ENCODE measurements at regions not wholly inside any gene's neighbourhood (a gene's known extent, or its start where the extent isn't known, plus 50 kb on each side); places are given as distances from the start of the nearest gene placed in this dataset.

DNA sequence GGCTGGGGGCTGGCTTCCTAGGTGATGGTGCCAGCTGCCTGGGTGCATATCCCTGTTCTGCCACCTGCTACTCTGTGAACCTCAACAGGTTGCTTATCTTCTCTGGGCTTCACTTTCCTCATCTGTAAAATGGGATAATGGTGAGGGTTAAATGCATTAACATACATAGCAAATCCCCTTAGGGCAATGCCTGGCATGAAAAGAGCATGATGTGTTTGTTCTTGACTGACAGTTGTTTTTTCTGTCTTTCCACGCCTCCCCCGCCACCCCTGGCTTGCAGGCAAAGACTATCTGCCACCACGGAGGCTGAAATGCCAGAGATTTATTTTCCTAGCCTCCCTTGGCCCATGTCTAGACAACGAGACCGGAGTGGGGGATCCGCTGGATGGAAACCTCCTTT lies 280.5 kb downstream of the NSG2 start:
- no peaks in the 10 kb centered on the region for H3K9me3 ChIP-seq (ENCODE audit: control insufficient read depth in 4 of 4, low read length in 3 of 4)
- no peak overlapping the region for H3K27ac ChIP-seq (ENCODE audit: low read depth in 1 of 2, low read length in 2 of 2)
- no peak overlapping the region for H3K4me3 ChIP-seq (ENCODE audit: low read depth in 1 of 3, low read length in 3 of 3)
- H3K4me1 ChIP-seq (ENCODE audit: control insufficient read depth in 4 of 4, insufficient read depth in 4 of 4, low read length in 3 of 4): no peaks in the 10 kb centered on the region
- H3K36me3 ChIP-seq (ENCODE audit: control insufficient read depth in 4 of 4, insufficient read depth in 3 of 4, low read depth in 1 of 4, low read length in 3 of 4): no peaks in the 10 kb centered on the region
- DNase-seq (ENCODE audit: low spot score): no peak
- TF ChIP-seq CTCF (IDR thresholded peaks at IDR 0.05; ENCODE audit: low read depth, low read length, missing input control) (no peak), JUND (IDR thresholded peaks at IDR 0.05) (no peak), FOXA1 (IDR thresholded peaks at IDR 0.05) (no peak), ATF3 (IDR thresholded peaks at IDR 0.05) (no peak), HNF4A (conservative IDR thresholded peaks at IDR 0.05) (no peak), YY1 (IDR thresholded peaks at IDR 0.05) (no peak), TAF1 (conservative IDR thresholded peaks at IDR 0.05) (no peak), RAD21 (IDR thresholded peaks at IDR 0.05) (no peak), NR2F2 (IDR thresholded peaks at IDR 0.05) (no peak), EGR1 (IDR thresholded peaks at IDR 0.05; ENCODE audit: low read depth in 2 of 2) (no peak), RXRA (IDR thresholded peaks at IDR 0.05) (no peak), GABPA (IDR thresholded peaks at IDR 0.05 in 1 of 2, conservative IDR thresholded peaks at IDR 0.05 in 1 of 2) (no peak), FOXA2 (IDR thresholded peaks at IDR 0.05) (no peak), SP1 (IDR thresholded peaks at IDR 0.05) (no peak)
- TF ChIP-seq, protein P1, sequence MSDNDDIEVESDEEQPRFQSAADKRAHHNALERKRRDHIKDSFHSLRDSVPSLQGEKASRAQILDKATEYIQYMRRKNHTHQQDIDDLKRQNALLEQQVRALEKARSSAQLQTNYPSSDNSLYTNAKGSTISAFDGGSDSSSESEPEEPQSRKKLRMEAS (IDR thresholded peaks at IDR 0.05): no peak
- peaks cover 0 to 17% (median 0%) of the 10 kb centered on the region in 4 donors for H3K27me3 ChIP-seq (ENCODE audit: control insufficient read depth in 4 of 4, insufficient read depth in 4 of 4, low read length in 3 of 4)
- 42% methylated on average over 6 of the region's 6 CpGs for WGBS
- H3K9ac ChIP-seq (ENCODE audit: low read depth in 1 of 2, low read length in 2 of 2): no peak overlapping the region

- Histone ChIP-seq H3K9me3 (ENCODE audit: control insufficient read depth in 4 of 4, low read length in 3 of 4) (no peaks in the 10 kb centered on the region), H3K4me1 (ENCODE audit: control insufficient read depth in 4 of 4, insufficient read depth in 4 of 4, low read length in 3 of 4) (no peaks in the 10 kb centered on the region), H3K27ac (ENCODE audit: low read depth in 1 of 2, low read length in 2 of 2) (no peak overlapping the region), H3K27me3 (ENCODE audit: control insufficient read depth in 4 of 4, insufficient read depth in 4 of 4, low read length in 3 of 4) (peaks cover 0 to 17% (median 0%) of the 10 kb centered on the region in 4 donors), H3K9ac (ENCODE audit: low read depth in 1 of 2, low read length in 2 of 2) (no peak overlapping the region), H3K36me3 (ENCODE audit: control insufficient read depth in 4 of 4, insufficient read depth in 3 of 4, low read depth in 1 of 4, low read length in 3 of 4) (no peaks in the 10 kb centered on the region), H3K4me3 (ENCODE audit: low read depth in 1 of 3, low read length in 3 of 3) (no peak overlapping the region)
- DNase-seq (ENCODE audit: low spot score): no peak
- WGBS: 53% methylated on average over 3 of the region's 3 CpGs
- no peak for TF ChIP-seq FOXA1 (IDR thresholded peaks at IDR 0.05)
- no peak for TF ChIP-seq SP1 (IDR thresholded peaks at IDR 0.05)
- TF ChIP-seq ZBTB33 (IDR thresholded peaks at IDR 0.05): no peak
- TF ChIP-seq EGR1 (IDR thresholded peaks at IDR 0.05; ENCODE audit: low read depth in 2 of 2): no peak
- TF ChIP-seq, protein P1 (IDR thresholded peaks at IDR 0.05): no peak
- no peak for TF ChIP-seq TAF1 (conservative IDR thresholded peaks at IDR 0.05)
- no peak for TF ChIP-seq JUND (IDR thresholded peaks at IDR 0.05)
- no peak for TF ChIP-seq ATF3 (IDR thresholded peaks at IDR 0.05)
- no peak for TF ChIP-seq RXRA (IDR thresholded peaks at IDR 0.05)
- no peak for TF ChIP-seq GABPA (IDR thresholded peaks at IDR 0.05 in 1 of 2, conservative IDR thresholded peaks at IDR 0.05 in 1 of 2)
- no peak for TF ChIP-seq NR2F2 (IDR thresholded peaks at IDR 0.05)
- TF ChIP-seq RAD21 (IDR thresholded peaks at IDR 0.05): no peak
Observed at GRCh38 chr5:174326372-174326771, 280.9 kb downstream of the NSG2 start.
